ENCODE measurements at regions not wholly inside any gene's neighbourhood (a gene's known extent, or its start where the extent isn't known, plus 50 kb on each side); places are given as distances from the start of the nearest gene placed in this dataset.
"Not testable (repeated sequence)": the region's sequence is repeated elsewhere in the genome, so short reads cannot be mapped to it uniquely, and the experiment has no call there.

- no peak for DNase-seq (ENCODE audit: extremely low read depth, low read depth)
Observed at GRCh38 chr5:12624776-12625560, 720.7 kb upstream of the CTNND2 start.

GRCh38 chr5:12623408-12623807 is 719.2 kb upstream of the CTNND2 start:
- DNase-seq (ENCODE audit: extremely low read depth, low read depth), result no peak

- DNase-seq (ENCODE audit: extremely low read depth, low read depth), result no peak
Observed at GRCh38 chr5:12616093-12616492, 711.8 kb upstream of the CTNND2 start.

GRCh38 chr5:12615141-12615820 is 711.0 kb upstream of the CTNND2 start:
- no peak for DNase-seq (ENCODE audit: extremely low read depth, low read depth)

- DNase-seq (ENCODE audit: extremely low read depth, low read depth), result no peak
Observed at GRCh38 chr5:12614608-12615007, 710.4 kb upstream of the CTNND2 start.

GRCh38 chr5:12611132-12611531 is 706.9 kb upstream of the CTNND2 start:
- DNase-seq (ENCODE audit: extremely low read depth, low read depth), result no peak

- not testable (repeated sequence) for DNase-seq (ENCODE audit: extremely low read depth, low read depth)
Observed at GRCh38 chr5:12607817-12608216, 703.6 kb upstream of the CTNND2 start.

- no peak for DNase-seq (ENCODE audit: extremely low read depth, low read depth)
Observed at GRCh38 chr5:12592228-12592627, 688.0 kb upstream of the CTNND2 start.

GRCh38 chr5:12586406-12586805 is 682.2 kb upstream of the CTNND2 start:
- DNase-seq (ENCODE audit: extremely low read depth, low read depth), result no peak

GRCh38 chr5:12578803-12579202 is 674.6 kb upstream of the CTNND2 start:
- DNase-seq (ENCODE audit: extremely low read depth, low read depth), result not testable (repeated sequence)

- DNase-seq (ENCODE audit: extremely low read depth, low read depth), result not testable (repeated sequence)
Observed at GRCh38 chr5:12576953-12577352, 672.7 kb upstream of the CTNND2 start.

GRCh38 chr5:12574298-12575093 is 670.2 kb upstream of the CTNND2 start:
- DNase-seq (ENCODE audit: extremely low read depth, low read depth), result not testable (repeated sequence)

- DNase-seq (ENCODE audit: extremely low read depth, low read depth), result not testable (repeated sequence)
Observed at GRCh38 chr5:12573916-12574297, 669.7 kb upstream of the CTNND2 start.

- DNase-seq (ENCODE audit: extremely low read depth, low read depth), result no peak
Observed at GRCh38 chr5:12570688-12571087, 666.4 kb upstream of the CTNND2 start.

- DNase-seq (ENCODE audit: extremely low read depth, low read depth), result no peak
Observed at GRCh38 chr5:12566441-12566840, 662.2 kb upstream of the CTNND2 start.

- no peak for DNase-seq (ENCODE audit: extremely low read depth, low read depth)
Observed at GRCh38 chr5:12557012-12557411, 652.8 kb upstream of the CTNND2 start.

GRCh38 chr5:12526113-12526512 is 621.9 kb upstream of the CTNND2 start:
- DNase-seq (ENCODE audit: extremely low read depth, low read depth), result no peak

GRCh38 chr5:12522116-12522515 is 617.9 kb upstream of the CTNND2 start:
- DNase-seq (ENCODE audit: extremely low read depth, low read depth), result no peak

- DNase-seq (ENCODE audit: extremely low read depth, low read depth), result not testable (repeated sequence)
Observed at GRCh38 chr5:12504983-12505382, 600.7 kb upstream of the CTNND2 start.

- no peak for DNase-seq (ENCODE audit: extremely low read depth, low read depth)
Observed at GRCh38 chr5:12488161-12488560, 583.9 kb upstream of the CTNND2 start.

- no peak for DNase-seq (ENCODE audit: extremely low read depth, low read depth)
Observed at GRCh38 chr5:12480487-12480886, 576.2 kb upstream of the CTNND2 start.
